ENCODE measurements at regions not wholly inside any gene's neighbourhood (a gene's known extent, or its start where the extent isn't known, plus 50 kb on each side); places are given as distances from the start of the nearest gene placed in this dataset.

DNA sequence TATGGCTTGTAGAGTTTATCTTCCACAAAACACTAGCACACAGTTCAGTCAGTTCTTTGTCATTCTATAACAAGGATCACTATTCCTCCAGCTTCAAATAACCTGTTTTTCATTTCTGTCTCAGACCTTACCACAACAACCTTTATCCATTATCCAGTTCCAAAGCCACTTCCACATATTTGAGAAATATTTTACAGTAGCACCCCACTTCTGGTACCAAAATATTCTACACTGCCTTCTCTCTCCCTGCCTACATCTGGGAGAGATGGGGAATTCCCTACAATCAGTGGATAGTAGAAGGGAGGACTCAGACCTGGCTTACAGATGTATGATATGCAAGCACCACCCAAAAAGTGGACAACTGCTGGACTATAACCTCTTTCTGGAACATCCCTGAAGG, 651.4 kb downstream of the ADGRL2 start:
- Histone ChIP-seq H3K18ac (ENCODE audit: low read depth, low read length) (no peak overlapping the region), H3K4me1 (ENCODE audit: control insufficient read depth, insufficient read depth, low read length) (no peaks in the 10 kb centered on the region), H3K56ac (ENCODE audit: extremely low read depth, insufficient read depth, low read length) (no peak overlapping the region), H3K4ac (ENCODE audit: low read depth, low read length) (no peak overlapping the region), H3K27me3 (ENCODE audit: control insufficient read depth, insufficient read depth, low read length) (no peaks in the 10 kb centered on the region), H2AK5ac (ENCODE audit: low read depth, low read length) (no peak overlapping the region), H3K14ac (replicated peaks; ENCODE audit: low read depth, low read length) (no peak overlapping the region), H4K20me1 (ENCODE audit: insufficient read depth, low read length) (no peaks in the 10 kb centered on the region), H3K23ac (ENCODE audit: low read depth, low read length) (no peak overlapping the region), H3K27ac (ENCODE audit: insufficient read depth, low read length) (no peak overlapping the region), H3K4me3 (ENCODE audit: insufficient read depth, low read depth, low read length) (no peak overlapping the region), H2BK120ac (ENCODE audit: low read depth, low read length) (no peak overlapping the region), H2BK5ac (ENCODE audit: low read depth, low read length, poor library complexity, severe bottlenecking) (no peak overlapping the region), H4K91ac (ENCODE audit: insufficient read depth, low read depth, low read length) (no peak overlapping the region), H4K8ac (ENCODE audit: low read depth in 2 of 2, low read length in 2 of 2) (no peak overlapping the region), H3K9ac (ENCODE audit: low read depth, low read length) (no peak overlapping the region), H3K4me2 (ENCODE audit: low read depth, low read length) (no peak overlapping the region), H2AK9ac (replicated peaks; ENCODE audit: low read depth, low read length, poor library complexity) (no peak overlapping the region), H3K36me3 (ENCODE audit: control insufficient read depth, insufficient read depth, low read length) (no peaks in the 10 kb centered on the region), H4K5ac (ENCODE audit: low read depth, low read length) (no peak overlapping the region), H3K9me1 (ENCODE audit: insufficient read depth, low read length) (no peaks in the 10 kb centered on the region), H3K79me1 (ENCODE audit: low read depth in 1 of 2, low read length in 2 of 2) (no peaks in the 10 kb centered on the region), H3K9me3 (ENCODE audit: control insufficient read depth, insufficient read depth, low read length) (peaks cover 12% of the 10 kb centered on the region), H2BK15ac (ENCODE audit: low read depth, low read length) (no peak overlapping the region), H2AFZ (replicated peaks; ENCODE audit: low read length, poor library complexity) (no peak overlapping the region), H2BK20ac (ENCODE audit: low read depth, low read length) (no peak overlapping the region)
- no TSS peak for BruUV-seq (replicated peaks)
- ATAC-seq (ENCODE audit: low read depth), result no peak
- dilution Hi-C loops (cut with HindIII; ENCODE audit: low sequenced_read_pairs, unreplicated experiment), result no loop called here
- no peak for TF ChIP-seq CEBPB (IDR thresholded peaks at IDR 0.05; ENCODE audit: low read depth, low read length)
- TF ChIP-seq BHLHE40 (IDR thresholded peaks at IDR 0.05; ENCODE audit: low read depth, low read length), result no peak
- no peak for TF ChIP-seq RAD21 (IDR thresholded peaks at IDR 0.05; ENCODE audit: low read length)
- TF ChIP-seq NFE2L2 (IDR thresholded peaks at IDR 0.05; ENCODE audit: low read depth, low read length), result no peak
- no peak for TF ChIP-seq FOS (IDR thresholded peaks at IDR 0.05; ENCODE audit: low read depth, low read length)
- no peak for TF ChIP-seq POLR2A (IDR thresholded peaks at IDR 0.05; ENCODE audit: low read depth, low read length)
- TF ChIP-seq, protein P1, sequence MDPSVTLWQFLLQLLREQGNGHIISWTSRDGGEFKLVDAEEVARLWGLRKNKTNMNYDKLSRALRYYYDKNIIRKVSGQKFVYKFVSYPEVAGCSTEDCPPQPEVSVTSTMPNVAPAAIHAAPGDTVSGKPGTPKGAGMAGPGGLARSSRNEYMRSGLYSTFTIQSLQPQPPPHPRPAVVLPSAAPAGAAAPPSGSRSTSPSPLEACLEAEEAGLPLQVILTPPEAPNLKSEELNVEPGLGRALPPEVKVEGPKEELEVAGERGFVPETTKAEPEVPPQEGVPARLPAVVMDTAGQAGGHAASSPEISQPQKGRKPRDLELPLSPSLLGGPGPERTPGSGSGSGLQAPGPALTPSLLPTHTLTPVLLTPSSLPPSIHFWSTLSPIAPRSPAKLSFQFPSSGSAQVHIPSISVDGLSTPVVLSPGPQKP (IDR thresholded peaks at IDR 0.05; ENCODE audit: borderline replicate concordance, low read depth, low read length), result no peak
- no peak for TF ChIP-seq CHD1 (IDR thresholded peaks at IDR 0.05; ENCODE audit: low read depth, low read length)
- TF ChIP-seq SMC3 (IDR thresholded peaks at IDR 0.05; ENCODE audit: low read depth, low read length), result no peak
- TF ChIP-seq MAZ (IDR thresholded peaks at IDR 0.05; ENCODE audit: borderline replicate concordance, low read depth, low read length), result no peak
- no peak for TF ChIP-seq MAFK (IDR thresholded peaks at IDR 0.05; ENCODE audit: low read depth, low read length)
- no peak for TF ChIP-seq RFX5 (IDR thresholded peaks at IDR 0.05; ENCODE audit: low read depth, low read length)
- TF ChIP-seq, protein P2, sequence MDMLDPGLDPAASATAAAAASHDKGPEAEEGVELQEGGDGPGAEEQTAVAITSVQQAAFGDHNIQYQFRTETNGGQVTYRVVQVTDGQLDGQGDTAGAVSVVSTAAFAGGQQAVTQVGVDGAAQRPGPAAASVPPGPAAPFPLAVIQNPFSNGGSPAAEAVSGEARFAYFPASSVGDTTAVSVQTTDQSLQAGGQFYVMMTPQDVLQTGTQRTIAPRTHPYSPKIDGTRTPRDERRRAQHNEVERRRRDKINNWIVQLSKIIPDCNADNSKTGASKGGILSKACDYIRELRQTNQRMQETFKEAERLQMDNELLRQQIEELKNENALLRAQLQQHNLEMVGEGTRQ (IDR thresholded peaks at IDR 0.05; ENCODE audit: low read depth, low read length), result no peak
- no peak for TF ChIP-seq MXI1 (IDR thresholded peaks at IDR 0.05; ENCODE audit: borderline replicate concordance, low read depth, low read length)
- no peak for TF ChIP-seq RCOR1 (IDR thresholded peaks at IDR 0.05; ENCODE audit: insufficient replicate concordance, low read length)
- TF ChIP-seq, protein P3, sequence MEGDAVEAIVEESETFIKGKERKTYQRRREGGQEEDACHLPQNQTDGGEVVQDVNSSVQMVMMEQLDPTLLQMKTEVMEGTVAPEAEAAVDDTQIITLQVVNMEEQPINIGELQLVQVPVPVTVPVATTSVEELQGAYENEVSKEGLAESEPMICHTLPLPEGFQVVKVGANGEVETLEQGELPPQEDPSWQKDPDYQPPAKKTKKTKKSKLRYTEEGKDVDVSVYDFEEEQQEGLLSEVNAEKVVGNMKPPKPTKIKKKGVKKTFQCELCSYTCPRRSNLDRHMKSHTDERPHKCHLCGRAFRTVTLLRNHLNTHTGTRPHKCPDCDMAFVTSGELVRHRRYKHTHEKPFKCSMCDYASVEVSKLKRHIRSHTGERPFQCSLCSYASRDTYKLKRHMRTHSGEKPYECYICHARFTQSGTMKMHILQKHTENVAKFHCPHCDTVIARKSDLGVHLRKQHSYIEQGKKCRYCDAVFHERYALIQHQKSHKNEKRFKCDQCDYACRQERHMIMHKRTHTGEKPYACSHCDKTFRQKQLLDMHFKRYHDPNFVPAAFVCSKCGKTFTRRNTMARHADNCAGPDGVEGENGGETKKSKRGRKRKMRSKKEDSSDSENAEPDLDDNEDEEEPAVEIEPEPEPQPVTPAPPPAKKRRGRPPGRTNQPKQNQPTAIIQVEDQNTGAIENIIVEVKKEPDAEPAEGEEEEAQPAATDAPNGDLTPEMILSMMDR (conservative IDR thresholded peaks at IDR 0.05; ENCODE audit: low read depth, low read length), result no peak
- CTCF ChIA-PET, result no interaction called here
- POLR2A ChIA-PET (ENCODE audit: unreplicated experiment), result no interaction called here
- intact Hi-C loops (cut with micrococcal nuclease), result no loop called here
- no peak for DNase-seq
- in situ Hi-C loops (cut with MboI; ENCODE audit: low sequenced_read_pairs), result no loop called here
